AG04450 (cell line): ENCODE measurements at regions not wholly inside any gene's neighbourhood (a gene's known extent, or its start where the extent isn't known, plus 50 kb on each side); places are given as distances from the start of the nearest gene placed in this dataset.
A peak's percentile ranks its signal among the peaks of the same experiment; 100 is the strongest.

ENCODE experiments used
- CTCF ChIA-PET: fragments of 300-600, 350-600 bp; formaldehyde crosslinking; extraction: SDS; loops from one replicate; lab custom pipeline; 2022; ENCODE audit warnings: antibody characterized with exemption, inconsistent platforms; lab: Charles Lee
- POLR2A ChIA-PET: fragments of 350-600 bp; formaldehyde crosslinking; extraction: SDS; loops from one replicate; lab custom pipeline; 2021; ENCODE audit warnings: antibody characterized with exemption, inconsistent platforms; lab: Yijun Ruan, JAX
- DNase-seq: peaks from one replicate; pipeline ENCODE4 v3.0.0-alpha.2; 2011; ENCODE audit warnings: low read depth, low spot score
- H3K27ac ChIP-seq: one replicate; pipeline ENCODE4 v1.5.1; 2012; ENCODE audit warnings: low read depth, low read length, control low read depth
- H3K27me3 ChIP-seq: one replicate; pipeline ENCODE4 v1.6.0; 2012; ENCODE audit warnings: low read length; ENCODE audit not compliant: control insufficient read depth, insufficient read depth
- H3K4me3 ChIP-seq: 2 replicates; pipeline ENCODE4 v1.5.1; 2011; ENCODE audit warnings: mild to moderate bottlenecking, low read depth, low read length, control low read depth
- H3K9me3 ChIP-seq: 2 replicates; pipeline ENCODE4 v1.5.1; 2012; ENCODE audit warnings: low read length; ENCODE audit not compliant: control insufficient read depth, insufficient read depth
- TF ChIP-seq, protein P1 (sequence below): IDR thresholded peaks from 2 replicates; pipeline ENCODE4 v1.5.1; 2011; ENCODE audit warnings: low read depth, low read length, control low read depth, inconsistent platforms

DNA sequence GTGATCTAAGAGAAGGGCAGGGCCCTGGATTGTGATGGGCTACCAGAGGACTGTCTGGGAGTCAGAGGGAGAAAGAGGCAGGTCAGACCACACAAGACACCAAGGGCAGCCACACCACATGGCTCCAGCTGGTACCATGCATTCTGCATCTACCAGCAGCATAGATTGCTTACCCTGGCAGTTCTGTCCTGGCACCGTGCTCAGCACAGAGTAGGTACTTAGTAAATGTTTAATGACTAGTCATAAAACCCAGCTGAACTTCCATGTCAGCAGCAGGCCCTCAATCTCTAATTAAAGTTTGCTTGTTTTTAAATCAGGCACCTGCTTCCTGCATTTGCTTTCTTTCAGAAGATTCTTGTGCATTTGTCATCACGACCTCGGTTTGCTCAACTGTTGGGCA lies 77.3 kb upstream of the ATP2B2 start:
- H3K27ac ChIP-seq = no peak overlapping the region
- peaks cover 3% of the 10 kb centered on the region for H3K27me3 ChIP-seq
- H3K4me3 ChIP-seq = no peak overlapping the region
- ChIA-PET POLR2A (no interaction called here), CTCF (no interaction called here)
- TF ChIP-seq, protein P1, sequence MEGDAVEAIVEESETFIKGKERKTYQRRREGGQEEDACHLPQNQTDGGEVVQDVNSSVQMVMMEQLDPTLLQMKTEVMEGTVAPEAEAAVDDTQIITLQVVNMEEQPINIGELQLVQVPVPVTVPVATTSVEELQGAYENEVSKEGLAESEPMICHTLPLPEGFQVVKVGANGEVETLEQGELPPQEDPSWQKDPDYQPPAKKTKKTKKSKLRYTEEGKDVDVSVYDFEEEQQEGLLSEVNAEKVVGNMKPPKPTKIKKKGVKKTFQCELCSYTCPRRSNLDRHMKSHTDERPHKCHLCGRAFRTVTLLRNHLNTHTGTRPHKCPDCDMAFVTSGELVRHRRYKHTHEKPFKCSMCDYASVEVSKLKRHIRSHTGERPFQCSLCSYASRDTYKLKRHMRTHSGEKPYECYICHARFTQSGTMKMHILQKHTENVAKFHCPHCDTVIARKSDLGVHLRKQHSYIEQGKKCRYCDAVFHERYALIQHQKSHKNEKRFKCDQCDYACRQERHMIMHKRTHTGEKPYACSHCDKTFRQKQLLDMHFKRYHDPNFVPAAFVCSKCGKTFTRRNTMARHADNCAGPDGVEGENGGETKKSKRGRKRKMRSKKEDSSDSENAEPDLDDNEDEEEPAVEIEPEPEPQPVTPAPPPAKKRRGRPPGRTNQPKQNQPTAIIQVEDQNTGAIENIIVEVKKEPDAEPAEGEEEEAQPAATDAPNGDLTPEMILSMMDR = no peak
- no peak for DNase-seq
- no peaks in the 10 kb centered on the region for H3K9me3 ChIP-seq

GRCh38 chr3:10583798-10584708 lies 78.7 kb upstream of the ATP2B2 start:
- DNase-seq = no peak
- TF ChIP-seq, protein P1 = no peak
- no peaks in the 10 kb centered on the region for H3K9me3 ChIP-seq
- CTCF ChIA-PET = no interaction called here
- H3K27ac ChIP-seq = no peak overlapping the region
- H3K27me3 ChIP-seq = peaks cover 3% of the 10 kb centered on the region
- H3K4me3 ChIP-seq = no peak overlapping the region
- POLR2A ChIA-PET = no interaction called here

- no peaks in the 10 kb centered on the region for H3K9me3 ChIP-seq
- ChIA-PET CTCF (no interaction called here), POLR2A (no interaction called here)
- TF ChIP-seq, protein P1 = no peak
- H3K4me3 ChIP-seq = no peak overlapping the region
- no peak for DNase-seq
- H3K27ac ChIP-seq = no peak overlapping the region
- H3K27me3 ChIP-seq = peaks cover 3% of the 10 kb centered on the region
These were observed 80.6 kb upstream of the ATP2B2 start for GRCh38 chr3:10585945-10586344.

- Histone ChIP-seq H3K9me3 (no peaks in the 10 kb centered on the region), H3K27ac (no peak overlapping the region), H3K27me3 (peaks cover 2% of the 10 kb centered on the region), H3K4me3 (no peak overlapping the region)
- POLR2A ChIA-PET = no interaction called here
- CTCF ChIA-PET = no interaction called here
- peak; percentile 18 for DNase-seq
- TF ChIP-seq, protein P1 = no peak
These were observed 89.5 kb upstream of the ATP2B2 start for GRCh38 chr3:10594915-10595314.

GRCh38 chr3:10596746-10597448 lies 91.5 kb upstream of the ATP2B2 start:
- DNase-seq = no peak
- POLR2A ChIA-PET = no interaction called here
- Histone ChIP-seq H3K4me3 (no peak overlapping the region), H3K9me3 (no peaks in the 10 kb centered on the region), H3K27me3 (peaks cover 2% of the 10 kb centered on the region), H3K27ac (no peak overlapping the region)
- CTCF ChIA-PET = no interaction called here
- TF ChIP-seq, protein P1 = no peak
